Gastrocnemius medialis (tissue), 4 donors: ENCODE measurements at regions not wholly inside any gene's neighbourhood (a gene's known extent, or its start where the extent isn't known, plus 50 kb on each side); places are given as distances from the start of the nearest gene placed in this dataset.
"Not testable (repeated sequence)": the region's sequence is repeated elsewhere in the genome, so short reads cannot be mapped to it uniquely, and the experiment has no call there.

Experiments used
- ATAC-seq, 2 donors: fragments of 150-250 bp; one replicate each; pipeline ENCODE4 v1.9.1; 2016
- DNase-seq, 2 donors: peaks; one replicate each; pipeline ENCODE4 v3.0.0-alpha.2; 2019
- H3K27ac ChIP-seq, 4 donors: fragments of 200-600 bp; sonication (generic); 1 replicate in 1 of 4; 2 replicates in 3 of 4; pipeline ENCODE4 v1.5.1; 2016 to 2018; ENCODE audit warnings: mild to moderate bottlenecking in 2 of 4, moderate library complexity in 1 of 4
- H3K27me3 ChIP-seq, 3 donors: fragments of 200-600 bp; sonication (generic) in 2 of 3; 1 replicate in 1 of 3; 2 replicates in 2 of 3; pipeline versions ENCODE4 v1.5.1 to v1.6.0; 2016 to 2019; ENCODE audit warnings: mild to moderate bottlenecking in 1 of 3, moderate library complexity in 1 of 3
- H3K36me3 ChIP-seq, 2 donors: fragments of 200-600 bp; sonication (generic) in 1 of 2; one replicate each; pipeline ENCODE4 v1.5.1; 2017 to 2018
- H3K4me1 ChIP-seq, 2 donors: fragments of 200-600 bp; sonication (generic) in 1 of 2; one replicate each; pipeline ENCODE4 v1.5.1; 2016 to 2017; ENCODE audit warnings: mild to moderate bottlenecking in 2 of 2
- H3K4me3 ChIP-seq, 4 donors: fragments of 200-600 bp; sonication (generic) in 3 of 4; 1 replicate in 1 of 4; 2 replicates in 3 of 4; pipeline ENCODE4 v1.5.1; 2016 to 2019; ENCODE audit warnings: mild to moderate bottlenecking in 2 of 4
- H3K9me3 ChIP-seq, 3 donors: fragments of 200-600 bp; sonication (generic) in 2 of 3; 1 replicate in 1 of 3; 2 replicates in 2 of 3; pipeline ENCODE4 v1.5.1; 2016 to 2019
- POLR2A ChIP-seq, 2 donors: fragments of 450-650 bp; IDR thresholded peaks; one replicate each; pipeline ENCODE4 v1.6.1; 2017; ENCODE audit warnings: antibody characterized with exemption in 2 of 2, mild to moderate bottlenecking in 2 of 2, moderate library complexity in 2 of 2
- in situ Hi-C, 4 donors: fragments of 200-750 bp; cut with MboI; loops; one replicate each; pipeline versions ENCODE4 v1.15.0 to v1.8.0; 2017; ENCODE audit warnings: low sequenced_read_pairs in 4 of 4
- intact Hi-C: fragments of 100-400 bp; cut with DNase I; formaldehyde crosslinking; loops from one replicate; pipeline ENCODE4 v1.15.1; 2023; ENCODE audit warnings: low total_unique reads
- TF ChIP-seq, protein P1 (sequence below), 5 experiments: fragments of 450-650 bp in 3 of 5; fragments of 200-600 bp in 2 of 5; sonication (generic) in 2 of 5; IDR thresholded peaks in 4 of 5; conservative IDR thresholded peaks in 1 of 5; 1 replicate in 4 of 5; 2 replicates in 1 of 5; pipeline ENCODE4 v1.5.1; 2016 to 2019; ENCODE audit warnings: antibody characterized with exemption in 5 of 5, mild to moderate bottlenecking in 3 of 5, moderate library complexity in 3 of 5

DNA sequence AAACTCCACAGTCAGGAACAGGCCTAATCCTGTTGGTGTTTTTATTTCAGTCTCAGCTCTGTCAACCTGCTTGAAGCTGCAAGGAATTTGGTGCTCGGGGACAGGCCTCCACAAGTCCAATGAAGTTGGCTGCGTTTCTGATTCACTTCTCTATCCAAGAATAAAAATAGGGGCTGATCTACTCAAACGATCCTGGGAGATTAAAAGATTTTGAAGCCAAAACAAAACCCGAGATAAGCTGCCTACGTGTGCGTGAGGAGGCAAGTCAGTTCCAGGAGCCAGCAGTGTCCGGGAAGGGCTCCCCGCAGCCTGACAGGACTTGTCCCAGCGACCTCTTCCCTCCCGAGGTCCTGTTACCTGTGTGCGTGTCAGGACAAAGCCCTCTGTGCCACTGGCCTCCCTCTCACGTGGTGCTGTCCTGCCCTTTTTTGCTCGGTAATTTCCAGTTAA, 98.0 kb downstream of the ETS2 start:
- ATAC-seq, result peak; percentile 50 to 56

DNA sequence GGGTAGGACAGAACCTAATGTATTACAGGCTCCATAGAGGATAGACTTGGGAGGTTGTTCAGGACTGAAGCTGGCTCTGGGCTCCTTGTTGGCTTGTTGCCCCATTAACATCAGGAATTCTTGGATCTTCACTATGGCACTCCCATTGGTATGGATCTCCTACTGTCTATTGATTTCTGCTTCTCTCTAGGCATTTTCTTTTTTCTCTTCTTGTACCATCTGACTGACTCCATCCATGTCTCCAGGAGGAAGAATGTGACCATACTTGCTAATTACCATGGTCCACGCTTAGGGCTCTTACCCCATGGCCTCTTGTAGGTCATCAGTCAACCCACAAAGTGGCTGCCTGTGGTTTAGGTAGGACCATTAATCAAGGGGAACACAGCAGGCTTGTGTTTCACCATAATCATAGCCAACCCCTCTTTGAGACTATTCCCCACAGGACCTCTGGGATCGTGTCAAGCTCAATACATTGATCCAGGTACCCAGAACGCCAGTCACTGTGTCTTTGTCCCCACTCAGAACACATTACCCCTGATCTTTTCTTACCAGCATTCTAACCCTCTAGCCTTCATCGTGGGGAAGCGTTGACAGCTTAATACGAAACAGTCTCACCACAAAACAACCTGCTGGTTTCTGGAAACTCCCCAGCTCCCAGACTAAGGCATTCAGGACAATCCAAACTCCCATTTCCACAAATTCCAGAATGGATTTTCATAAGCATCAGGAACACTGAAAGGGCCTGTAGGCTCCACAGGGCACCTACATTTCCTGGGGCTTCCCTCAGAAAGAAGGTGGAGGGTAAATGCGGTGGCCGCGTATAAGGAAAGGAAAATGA, 97.1 kb downstream of the ETS2 start:
- Histone ChIP-seq H3K9me3 (no peaks in the 10 kb centered on the region), H3K27me3 (no peaks in the 10 kb centered on the region), H3K36me3 (no peaks in the 10 kb centered on the region), H3K4me3 (no peak overlapping the region), H3K4me1 (peaks cover 45 to 46% of the 10 kb centered on the region in 2 donors), H3K27ac (peak overlapping the region; percentile 88 to 95 (median 92))
- no peak for TF ChIP-seq POLR2A (IDR thresholded peaks at IDR 0.05)
- TF ChIP-seq, protein P1, sequence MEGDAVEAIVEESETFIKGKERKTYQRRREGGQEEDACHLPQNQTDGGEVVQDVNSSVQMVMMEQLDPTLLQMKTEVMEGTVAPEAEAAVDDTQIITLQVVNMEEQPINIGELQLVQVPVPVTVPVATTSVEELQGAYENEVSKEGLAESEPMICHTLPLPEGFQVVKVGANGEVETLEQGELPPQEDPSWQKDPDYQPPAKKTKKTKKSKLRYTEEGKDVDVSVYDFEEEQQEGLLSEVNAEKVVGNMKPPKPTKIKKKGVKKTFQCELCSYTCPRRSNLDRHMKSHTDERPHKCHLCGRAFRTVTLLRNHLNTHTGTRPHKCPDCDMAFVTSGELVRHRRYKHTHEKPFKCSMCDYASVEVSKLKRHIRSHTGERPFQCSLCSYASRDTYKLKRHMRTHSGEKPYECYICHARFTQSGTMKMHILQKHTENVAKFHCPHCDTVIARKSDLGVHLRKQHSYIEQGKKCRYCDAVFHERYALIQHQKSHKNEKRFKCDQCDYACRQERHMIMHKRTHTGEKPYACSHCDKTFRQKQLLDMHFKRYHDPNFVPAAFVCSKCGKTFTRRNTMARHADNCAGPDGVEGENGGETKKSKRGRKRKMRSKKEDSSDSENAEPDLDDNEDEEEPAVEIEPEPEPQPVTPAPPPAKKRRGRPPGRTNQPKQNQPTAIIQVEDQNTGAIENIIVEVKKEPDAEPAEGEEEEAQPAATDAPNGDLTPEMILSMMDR (IDR thresholded peaks at IDR 0.05 in 4 of 5, conservative IDR thresholded peaks at IDR 0.05 in 1 of 5), result no peak
- no peak for ATAC-seq
- no peak for DNase-seq
- intact Hi-C loops, result loop anchor here (5.0 kb wide), 1 partner anchor 1341 kb away; no protein-coding TSS in a partner anchor
- in situ Hi-C loops, result loop anchor here in 1 of 4 donors (10.0 kb wide), 1 partner anchor 78 kb away; no protein-coding TSS in a partner anchor

More for the DNA sequence above, 98.0 kb downstream of the ETS2 start:
- Histone ChIP-seq H3K36me3 (no peaks in the 10 kb centered on the region), H3K9me3 (no peaks in the 10 kb centered on the region), H3K27me3 (no peaks in the 10 kb centered on the region), H3K27ac (peak overlapping the region; percentile 88 to 95 (median 92)), H3K4me1 (peaks cover 45 to 46% of the 10 kb centered on the region in 2 donors), H3K4me3 (no peak overlapping the region)
- intact Hi-C loops, result loop anchor here (5.0 kb wide), 1 partner anchor 1341 kb away; no protein-coding TSS in a partner anchor
- in situ Hi-C loops, result loop anchor here in 1 of 4 donors (10.0 kb wide), 1 partner anchor 79 kb away; no protein-coding TSS in a partner anchor
- TF ChIP-seq POLR2A (IDR thresholded peaks at IDR 0.05), result peak; percentile 53 to 69
- TF ChIP-seq, protein P1 (IDR thresholded peaks at IDR 0.05 in 4 of 5, conservative IDR thresholded peaks at IDR 0.05 in 1 of 5), result no peak
- DNase-seq, result peak; percentile 74 to 85

DNA sequence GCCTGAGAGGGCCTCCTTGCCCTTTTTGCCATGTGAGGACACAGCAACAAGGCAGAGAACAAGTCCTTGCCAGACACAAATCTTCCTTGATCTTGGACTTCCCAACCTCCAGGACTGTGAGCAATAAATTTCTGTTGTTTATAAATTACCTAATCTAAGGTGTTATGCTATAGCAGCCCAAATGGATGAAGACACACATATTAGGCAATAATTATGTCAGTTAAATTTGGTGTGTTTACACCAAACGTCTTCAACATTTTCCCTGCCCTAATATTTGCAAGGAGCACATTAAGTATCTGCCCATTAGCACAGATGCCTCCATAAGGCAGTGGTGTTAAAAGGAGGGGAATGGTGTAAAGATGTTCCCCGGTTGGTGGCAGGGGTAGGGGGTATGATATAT, 94.8 kb downstream of the ETS2 start:
- intact Hi-C loops (loop anchor here (5.0 kb wide), 1 partner anchor 1338 kb away; no protein-coding TSS in a partner anchor), in situ Hi-C loops (loop anchor here in 1 of 4 donors (10.0 kb wide), 1 partner anchor 76 kb away; no protein-coding TSS in a partner anchor)
- H3K4me3 ChIP-seq, result no peak overlapping the region
- ATAC-seq, result no peak
- DNase-seq, result no peak
- H3K27me3 ChIP-seq, result no peaks in the 10 kb centered on the region
- no peaks in the 10 kb centered on the region for H3K9me3 ChIP-seq
- H3K27ac ChIP-seq, result peak overlapping the region; percentile 89 to 95 (median 92)
- no peaks in the 10 kb centered on the region for H3K36me3 ChIP-seq
- H3K4me1 ChIP-seq, result peaks cover 49 to 52% of the 10 kb centered on the region in 2 donors
- no peak for TF ChIP-seq POLR2A (IDR thresholded peaks at IDR 0.05)
- TF ChIP-seq, protein P1 (IDR thresholded peaks at IDR 0.05 in 4 of 5, conservative IDR thresholded peaks at IDR 0.05 in 1 of 5), result no peak

DNA sequence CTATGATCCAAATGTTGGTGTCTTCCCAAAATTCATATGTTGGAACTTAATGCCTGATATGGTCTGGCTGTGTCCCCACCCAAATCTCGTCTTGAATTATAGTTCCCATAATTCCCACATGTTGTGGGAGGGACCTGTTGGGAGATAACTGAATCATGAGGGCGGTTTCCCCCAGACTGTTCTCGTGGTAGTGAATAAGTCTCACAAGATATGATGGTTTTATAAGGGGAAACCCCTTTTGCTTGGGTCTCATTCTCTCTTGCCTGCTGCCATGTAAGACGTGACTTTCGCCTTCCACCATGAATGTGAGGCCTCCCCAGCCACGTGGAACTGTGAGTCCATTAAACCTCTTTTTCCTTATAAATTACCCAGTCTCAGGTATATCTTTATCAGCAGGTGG, 94.3 kb downstream of the ETS2 start:
- Histone ChIP-seq H3K4me1 (peaks cover 49 to 52% of the 10 kb centered on the region in 2 donors), H3K27ac (peak overlapping the region; percentile 89 to 95 (median 92))
- in situ Hi-C loops, result loop anchor here in 1 of 4 donors (10.0 kb wide), 1 partner anchor 75 kb away; no protein-coding TSS in a partner anchor
- H3K36me3 ChIP-seq, H3K27me3 ChIP-seq, H3K4me3 ChIP-seq, H3K9me3 ChIP-seq, ATAC-seq, DNase-seq: not testable (repeated sequence)
- intact Hi-C loops, result loop anchor here (2.0 to 5.0 kb wide), 2 partner anchors 79 to 1338 kb away; no protein-coding TSS in a partner anchor
